NCI-H345 (cell line): ENCODE measurements at regions not wholly inside any gene's neighbourhood (a gene's known extent, or its start where the extent isn't known, plus 50 kb on each side); places are given as distances from the start of the nearest gene placed in this dataset.
"Not testable (repeated sequence)": the region's sequence is repeated elsewhere in the genome, so short reads cannot be mapped to it uniquely, and the experiment has no call there.

ENCODE experiments used
- DNase-seq: peaks from one replicate; lab custom pipeline; 2025; lab: John Stamatoyannopoulos, UW

- DNase-seq, result not testable (repeated sequence)
These were observed 100.5 kb upstream of the PZP start for GRCh38 chr12:9308745-9309144.

DNA sequence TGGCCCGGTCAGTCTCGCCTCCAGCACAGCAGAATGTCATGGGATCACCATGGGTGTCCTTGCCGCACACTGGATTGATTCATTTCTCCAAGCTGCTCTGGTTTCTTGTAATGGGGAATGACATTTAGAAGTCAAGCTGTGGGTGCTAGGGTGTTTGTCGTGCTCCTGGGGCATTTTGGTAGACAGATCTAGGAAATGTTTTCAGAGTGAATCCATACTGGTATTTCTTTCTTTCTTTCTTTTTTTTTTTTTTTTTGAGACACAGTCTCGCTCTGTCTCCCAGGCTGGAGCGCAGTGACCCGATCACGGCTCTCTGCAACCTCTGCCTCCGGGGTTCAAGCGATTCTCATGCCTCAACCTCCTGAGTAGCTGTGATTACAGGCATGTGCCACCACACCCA, 100.0 kb upstream of the PZP start:
- DNase-seq, result not testable (repeated sequence)

DNA sequence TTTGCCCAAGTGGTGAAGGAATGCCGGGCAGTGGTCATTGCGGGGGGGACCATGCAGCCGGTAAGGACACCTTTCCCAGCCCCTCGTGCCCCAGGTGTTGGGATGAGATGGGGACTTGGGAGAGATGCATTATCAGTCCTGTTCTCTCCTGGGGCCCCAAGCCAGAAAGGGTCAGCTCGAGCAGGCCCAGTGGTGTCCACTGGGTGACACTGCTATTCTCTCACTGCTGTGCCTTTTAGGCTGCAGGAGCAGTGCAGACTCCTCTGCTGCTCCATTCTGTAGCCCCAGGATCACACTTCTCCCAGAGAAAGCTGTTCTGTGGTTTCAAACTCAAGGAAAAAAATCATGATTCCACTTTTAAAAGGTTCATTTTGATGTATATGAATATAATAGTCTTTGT, 99.1 kb upstream of the PZP start:
- not testable (repeated sequence) for DNase-seq

GRCh38 chr12:9306004-9306403, 97.8 kb upstream of the PZP start:
- DNase-seq, result not testable (repeated sequence)

- not testable (repeated sequence) for DNase-seq
These were observed 96.3 kb upstream of the PZP start for GRCh38 chr12:9304540-9304939.

DNA sequence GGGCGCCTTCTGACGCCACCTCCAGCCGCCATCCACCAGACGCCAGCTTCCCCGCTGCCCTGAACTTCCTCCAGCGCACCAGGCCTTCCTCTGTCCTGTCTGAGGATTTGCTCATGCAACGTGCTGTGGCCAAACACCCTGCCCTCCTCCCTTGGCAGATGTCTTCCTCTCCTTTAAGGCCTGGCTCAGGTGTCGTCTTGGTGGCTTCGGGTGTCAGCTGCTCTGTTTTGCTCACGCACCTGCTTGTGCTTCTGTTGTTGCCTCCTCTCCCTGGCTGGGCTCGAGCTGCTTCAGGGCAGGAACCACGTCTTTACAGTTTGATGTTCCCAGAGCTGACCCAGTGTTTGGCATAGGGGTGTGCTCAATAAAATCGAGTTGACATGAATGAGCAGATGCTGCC, 87.7 kb upstream of the PZP start:
- not testable (repeated sequence) for DNase-seq

- DNase-seq, result not testable (repeated sequence)
These were observed 86.0 kb upstream of the PZP start for GRCh38 chr12:9294072-9294620.

DNA sequence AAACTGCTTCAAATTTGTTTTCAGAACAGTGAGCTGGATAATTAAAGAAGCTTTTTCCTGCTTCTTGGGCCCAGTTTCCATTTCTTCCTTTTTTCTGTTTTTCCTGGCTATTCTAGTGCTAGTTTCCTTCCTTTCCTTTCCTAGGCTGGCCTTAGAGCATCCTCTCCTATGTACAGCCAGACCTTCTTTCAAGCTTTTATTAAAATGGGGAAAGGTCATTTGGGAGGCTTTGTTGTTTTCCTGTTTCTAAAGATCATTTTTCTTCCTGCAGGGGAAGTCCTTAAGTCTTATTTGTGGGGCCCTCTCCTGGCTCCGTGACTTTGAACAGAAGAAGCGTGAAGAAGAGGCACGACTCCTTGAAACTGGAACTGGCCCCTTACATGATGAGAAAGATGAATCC, 85.2 kb upstream of the PZP start:
- not testable (repeated sequence) for DNase-seq

- not testable (repeated sequence) for DNase-seq
These were observed 81.8 kb upstream of the PZP start for GRCh38 chr12:9289984-9290383.

DNA sequence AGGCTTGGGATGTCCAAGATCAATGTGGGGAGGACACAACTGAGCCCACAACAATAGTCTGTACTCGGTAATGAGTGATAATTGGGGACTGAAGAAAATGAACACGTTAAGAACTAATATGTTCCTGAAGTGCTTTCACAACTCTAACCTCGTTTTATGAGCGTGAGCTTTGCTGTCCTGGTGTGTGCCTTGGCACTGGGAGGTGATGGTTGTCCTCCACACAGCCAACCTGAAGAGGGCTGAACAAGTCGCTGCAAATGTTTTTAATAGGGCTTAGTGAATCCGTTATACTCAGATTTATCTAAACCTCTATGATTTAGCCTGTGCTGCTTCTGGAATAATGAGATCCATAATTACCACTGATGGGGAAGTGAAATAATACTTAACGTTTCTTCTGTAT, 76.5 kb upstream of the PZP start:
- DNase-seq, result not testable (repeated sequence)

DNA sequence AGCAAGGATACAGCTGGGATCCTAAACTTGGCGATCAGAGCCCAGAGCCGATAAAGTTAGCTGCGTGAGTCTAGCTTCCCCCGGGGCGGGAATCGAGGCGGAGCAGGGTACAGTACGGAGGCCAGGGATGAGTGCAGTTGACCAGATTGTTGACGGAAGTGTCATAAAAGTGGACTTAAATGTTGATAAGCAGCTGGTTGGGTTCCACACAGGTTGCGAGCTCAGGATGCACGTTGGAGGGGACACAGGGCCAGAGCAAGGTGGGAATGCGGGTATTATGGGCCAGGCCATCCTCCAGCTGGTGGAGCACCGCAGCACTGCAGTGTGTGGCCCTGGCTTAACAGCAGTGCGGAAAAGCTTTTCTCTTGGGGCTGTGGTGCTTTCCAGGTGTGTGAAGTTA, 76.0 kb upstream of the PZP start:
- DNase-seq, result not testable (repeated sequence)

- peak; percentile 59 for DNase-seq
These were observed 75.3 kb upstream of the PZP start for GRCh38 chr12:9283346-9284095.

GRCh38 chr12:9276990-9277389, 68.8 kb upstream of the PZP start:
- DNase-seq, result no peak

GRCh38 chr12:9273276-9273675, 65.1 kb upstream of the PZP start:
- no peak for DNase-seq

DNA sequence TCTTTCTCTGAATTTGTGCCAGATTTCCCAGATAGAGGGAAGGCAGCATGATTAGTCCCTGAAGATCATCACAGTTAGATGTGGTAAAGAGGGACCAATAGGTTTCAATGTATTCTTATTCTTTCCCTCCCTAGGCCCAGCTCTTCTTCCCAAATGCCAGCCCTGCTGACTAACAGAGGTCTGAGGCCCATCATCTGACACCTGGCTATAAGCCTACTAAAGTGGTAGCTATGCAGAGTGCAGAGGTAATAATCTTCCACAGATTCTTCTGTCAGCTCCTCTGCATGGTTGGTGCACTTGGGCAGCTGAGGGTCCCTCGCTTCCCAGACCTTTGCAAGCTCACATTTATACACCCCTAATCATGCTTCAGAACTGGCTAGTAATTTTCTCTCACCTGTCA, 63.7 kb upstream of the PZP start:
- no peak for DNase-seq

GRCh38 chr12:9264546-9264945, 56.4 kb upstream of the PZP start:
- DNase-seq, result no peak

- DNase-seq, result no peak
These were observed 52.7 kb upstream of the PZP start for GRCh38 chr12:9260931-9261330.

DNA sequence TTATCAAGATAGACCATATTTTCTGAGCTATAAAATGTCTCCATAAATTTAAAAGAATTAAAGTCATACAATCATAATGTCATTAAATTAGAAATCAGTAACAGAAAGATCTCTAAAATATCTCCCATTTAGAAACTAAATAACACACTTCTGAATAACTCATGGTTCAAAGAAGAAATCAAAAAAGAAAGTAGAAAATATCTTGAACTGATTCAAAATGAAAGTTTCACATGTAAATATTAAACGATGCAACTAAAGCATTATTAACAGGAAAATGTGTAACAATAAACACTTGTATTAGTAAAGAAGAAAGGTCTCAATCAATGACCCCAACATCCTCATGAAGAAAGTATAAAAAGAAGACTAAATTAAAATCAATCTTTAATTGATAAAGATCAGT, 50.5 kb upstream of the PZP start:
- DNase-seq, result no peak
